ENCODE measurements at regions not wholly inside any gene's neighbourhood (a gene's known extent, or its start where the extent isn't known, plus 50 kb on each side); places are given as distances from the start of the nearest gene placed in this dataset.

- TF ChIP-seq CTCF (IDR thresholded peaks at IDR 0.05; ENCODE audit: insufficient read depth, low read length, poor library complexity, severe bottlenecking) (no peak), EZH2phosphoT487 (conservative IDR thresholded peaks at IDR 0.05; ENCODE audit: low read length) (no peak)
Observed at GRCh38 chr4:18234108-18234507, 212.6 kb upstream of the LCORL start.

All from SU-DHL-6 (cell line).